ENCODE measurements at regions not wholly inside any gene's neighbourhood (a gene's known extent, or its start where the extent isn't known, plus 50 kb on each side); places are given as distances from the start of the nearest gene placed in this dataset.
"Not testable (repeated sequence)": the region's sequence is repeated elsewhere in the genome, so short reads cannot be mapped to it uniquely, and the experiment has no call there.

GRCh38 chr11:33974804-33975203 lies 76.7 kb upstream of the CAPRIN1 start:
- ATAC-seq: no peak
- WGBS, 3 donors: 75 to 82% (median 77%) methylated on average over 4 of the region's 4 CpGs
- no peaks in the 10 kb centered on the region for H3K4me1 ChIP-seq
- no peak overlapping the region for H3K4me3 ChIP-seq
- H3K27me3 ChIP-seq (ENCODE audit: insufficient read depth in 3 of 3, low read length in 2 of 3): no peaks in the 10 kb centered on the region
- no peaks in the 10 kb centered on the region for H3K36me3 ChIP-seq (ENCODE audit: insufficient read depth in 1 of 2, low read depth in 1 of 2)
- intact Hi-C loops (cut with DNase I): no loop called here
- no peak for DNase-seq
- H3K27ac ChIP-seq: no peak overlapping the region
- H3K9me3 ChIP-seq: no peaks in the 10 kb centered on the region
- no peak for TF ChIP-seq CTCF (IDR thresholded peaks at IDR 0.05)

GRCh38 chr11:33971530-33971929 lies 79.7 kb upstream of the LMO2 start:
- not testable (repeated sequence) for H3K27me3 ChIP-seq (ENCODE audit: insufficient read depth in 3 of 3, low read length in 2 of 3); H3K4me3 ChIP-seq; H3K36me3 ChIP-seq (ENCODE audit: insufficient read depth in 1 of 2, low read depth in 1 of 2); H3K4me1 ChIP-seq; H3K27ac ChIP-seq; DNase-seq; H3K9me3 ChIP-seq
- peak in 1 of 4 donors; percentile 22 for ATAC-seq
- WGBS, 3 donors: 47 to 57% (median 56%) methylated on average over 7 to 12 of the region's 12 CpGs
- intact Hi-C loops (cut with DNase I): loop anchor here (1.0 to 2.0 kb wide), 2 partner anchors 113 kb away; no protein-coding TSS in a partner anchor

- intact Hi-C loops (cut with DNase I): loop anchor here (1.0 to 2.0 kb wide), 2 partner anchors 112 to 113 kb away; no protein-coding TSS in a partner anchor
- H3K4me1 ChIP-seq: no peaks in the 10 kb centered on the region
- DNase-seq: peak; percentile 29 to 58
Observed at GRCh38 chr11:33970984-33971466, 79.1 kb upstream of the LMO2 start.

GRCh38 chr11:33967451-33967850 lies 75.6 kb upstream of the LMO2 start:
- no peaks in the 10 kb centered on the region for H3K4me1 ChIP-seq
- H3K27ac ChIP-seq: no peak overlapping the region
- H3K4me3 ChIP-seq: no peak overlapping the region
- TF ChIP-seq CTCF (IDR thresholded peaks at IDR 0.05): no peak
- no peaks in the 10 kb centered on the region for H3K36me3 ChIP-seq (ENCODE audit: insufficient read depth in 1 of 2, low read depth in 1 of 2)
- no peak for ATAC-seq
- no peaks in the 10 kb centered on the region for H3K27me3 ChIP-seq (ENCODE audit: insufficient read depth in 3 of 3, low read length in 2 of 3)
- no peak for DNase-seq
- intact Hi-C loops (cut with DNase I): no loop called here
- no peaks in the 10 kb centered on the region for H3K9me3 ChIP-seq
- 80 to 91% (median 84%) methylated on average over 6 of the region's 6 CpGs for WGBS, 3 donors

More at GRCh38 chr11:33970984-33971466, 79.1 kb upstream of the LMO2 start:
- TF ChIP-seq CTCF (IDR thresholded peaks at IDR 0.05): peak; percentile 71
- 13 to 19% (median 16%) methylated on average over 8 of the region's 8 CpGs for WGBS, 3 donors
- Histone ChIP-seq H3K4me3 (no peak overlapping the region), H3K27me3 (ENCODE audit: insufficient read depth in 3 of 3, low read length in 2 of 3) (no peaks in the 10 kb centered on the region), H3K9me3 (no peaks in the 10 kb centered on the region), H3K27ac (no peak overlapping the region), H3K36me3 (ENCODE audit: insufficient read depth in 1 of 2, low read depth in 1 of 2) (no peaks in the 10 kb centered on the region)
- ATAC-seq: peak; percentile 79 to 94 (median 87)

GRCh38 chr11:33965032-33965431 lies 73.2 kb upstream of the LMO2 start:
- WGBS, 3 donors: 87 to 93% (median 88%) methylated on average over 1 of the region's 1 CpG
- TF ChIP-seq CTCF (IDR thresholded peaks at IDR 0.05): no peak
- intact Hi-C loops (cut with DNase I): no loop called here
- Histone ChIP-seq H3K4me1 (no peaks in the 10 kb centered on the region), H3K4me3 (no peak overlapping the region), H3K27me3 (ENCODE audit: insufficient read depth in 3 of 3, low read length in 2 of 3) (no peaks in the 10 kb centered on the region), H3K36me3 (ENCODE audit: insufficient read depth in 1 of 2, low read depth in 1 of 2) (no peaks in the 10 kb centered on the region), H3K27ac (no peak overlapping the region), H3K9me3 (no peaks in the 10 kb centered on the region)
- DNase-seq: no peak
- ATAC-seq: no peak
